Retinal pigment epithelial cell (primary cell): ENCODE measurements at regions not wholly inside any gene's neighbourhood (a gene's known extent, or its start where the extent isn't known, plus 50 kb on each side); places are given as distances from the start of the nearest gene placed in this dataset.

Experiments
- DNase-seq: peaks from one replicate; pipeline ENCODE4 v3.0.0-alpha.2; 2010; ENCODE audit warnings: low read depth
- H3K4me3 ChIP-seq: 2 replicates; pipeline ENCODE4 v1.5.1; 2011; ENCODE audit warnings: mild to moderate bottlenecking, low read length, control low read depth, moderate library complexity
- CTCF ChIP-seq: conservative IDR thresholded peaks from 2 replicates; pipeline ENCODE4 v1.5.1; 2011; ENCODE audit warnings: low read depth, low read length, control low read depth, inconsistent platforms

GRCh38 chr13:72284791-72285190, 417.8 kb upstream of the DACH1 start:
- peak; percentile 96 for DNase-seq
- TF ChIP-seq CTCF = no peak
- no peak overlapping the region for H3K4me3 ChIP-seq

GRCh38 chr13:72261732-72262131, 394.7 kb upstream of the DACH1 start:
- TF ChIP-seq CTCF = no peak

DNA sequence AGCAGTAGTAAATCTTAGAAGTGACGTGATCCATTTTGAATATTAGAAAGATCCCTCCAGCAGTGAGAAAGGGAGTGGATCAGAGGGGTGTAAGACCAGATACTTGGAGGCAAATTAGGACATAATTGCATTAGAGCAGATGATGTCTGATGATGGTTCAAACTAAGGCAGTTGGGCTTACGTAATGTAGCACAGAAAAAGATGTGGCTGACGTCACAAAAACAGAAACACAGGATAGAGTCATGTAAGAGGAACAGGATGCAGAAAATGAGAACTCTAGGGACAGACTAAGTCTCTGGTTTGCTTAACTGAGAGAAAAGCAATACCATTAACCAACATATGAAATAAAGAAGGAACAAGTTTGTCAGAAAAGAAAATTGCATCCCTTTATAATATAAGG, 392.5 kb upstream of the DACH1 start:
- no peak for TF ChIP-seq CTCF
- DNase-seq = no peak
- no peak overlapping the region for H3K4me3 ChIP-seq

More at GRCh38 chr13:72261732-72262131, 394.7 kb upstream of the DACH1 start:
- H3K4me3 ChIP-seq = no peak overlapping the region
- DNase-seq = no peak

- DNase-seq = no peak
- no peak overlapping the region for H3K4me3 ChIP-seq
- TF ChIP-seq CTCF = no peak
Observed at GRCh38 chr13:72258340-72258981, 391.5 kb upstream of the DACH1 start.

- TF ChIP-seq CTCF = peak; percentile 82
- H3K4me3 ChIP-seq = no peak overlapping the region
- no peak for DNase-seq
Observed at GRCh38 chr13:72255908-72256307, 388.9 kb upstream of the DACH1 start.

GRCh38 chr13:72253754-72254153, 386.8 kb upstream of the DACH1 start:
- no peak overlapping the region for H3K4me3 ChIP-seq
- no peak for DNase-seq
- TF ChIP-seq CTCF = no peak

- no peak for DNase-seq
- no peak for TF ChIP-seq CTCF
- H3K4me3 ChIP-seq = no peak overlapping the region
Observed at GRCh38 chr13:72246396-72246795, 379.4 kb upstream of the DACH1 start.
